ENCODE measurements at regions not wholly inside any gene's neighbourhood (a gene's known extent, or its start where the extent isn't known, plus 50 kb on each side); places are given as distances from the start of the nearest gene placed in this dataset.

DNA sequence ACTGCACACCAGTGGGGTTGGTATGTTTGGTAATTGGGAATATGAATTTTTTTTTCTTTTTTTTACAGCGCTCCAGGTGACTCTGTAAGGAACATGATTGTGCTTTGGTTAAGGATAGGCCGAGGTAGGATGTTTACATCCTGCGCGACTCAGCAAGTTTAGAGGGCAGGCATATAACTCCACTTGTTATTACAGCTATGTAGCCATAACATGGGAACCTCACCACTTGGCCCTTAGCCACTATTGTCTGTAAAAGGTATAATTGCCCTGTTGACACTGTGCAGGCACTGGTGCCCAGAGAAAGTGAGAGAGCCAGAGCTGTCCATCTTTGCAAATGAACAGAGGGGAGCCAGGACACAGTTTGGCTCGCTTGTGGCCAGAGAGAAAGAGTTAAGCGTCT lies 172.9 kb downstream of the MCHR2 start:
- TF ChIP-seq, protein P1, sequence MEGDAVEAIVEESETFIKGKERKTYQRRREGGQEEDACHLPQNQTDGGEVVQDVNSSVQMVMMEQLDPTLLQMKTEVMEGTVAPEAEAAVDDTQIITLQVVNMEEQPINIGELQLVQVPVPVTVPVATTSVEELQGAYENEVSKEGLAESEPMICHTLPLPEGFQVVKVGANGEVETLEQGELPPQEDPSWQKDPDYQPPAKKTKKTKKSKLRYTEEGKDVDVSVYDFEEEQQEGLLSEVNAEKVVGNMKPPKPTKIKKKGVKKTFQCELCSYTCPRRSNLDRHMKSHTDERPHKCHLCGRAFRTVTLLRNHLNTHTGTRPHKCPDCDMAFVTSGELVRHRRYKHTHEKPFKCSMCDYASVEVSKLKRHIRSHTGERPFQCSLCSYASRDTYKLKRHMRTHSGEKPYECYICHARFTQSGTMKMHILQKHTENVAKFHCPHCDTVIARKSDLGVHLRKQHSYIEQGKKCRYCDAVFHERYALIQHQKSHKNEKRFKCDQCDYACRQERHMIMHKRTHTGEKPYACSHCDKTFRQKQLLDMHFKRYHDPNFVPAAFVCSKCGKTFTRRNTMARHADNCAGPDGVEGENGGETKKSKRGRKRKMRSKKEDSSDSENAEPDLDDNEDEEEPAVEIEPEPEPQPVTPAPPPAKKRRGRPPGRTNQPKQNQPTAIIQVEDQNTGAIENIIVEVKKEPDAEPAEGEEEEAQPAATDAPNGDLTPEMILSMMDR (IDR thresholded peaks at IDR 0.05): no peak
- no peak for TF ChIP-seq POLR2A (IDR thresholded peaks at IDR 0.05)

Measured in esophagus squamous epithelium (tissue), 4 donors.